ENCODE measurements at regions not wholly inside any gene's neighbourhood (a gene's known extent, or its start where the extent isn't known, plus 50 kb on each side); places are given as distances from the start of the nearest gene placed in this dataset.

GRCh38 chr5:17056141-17056631 is 120.1 kb upstream of the MYO10 start:
- TF ChIP-seq CTCF (IDR thresholded peaks at IDR 0.05; ENCODE audit: low read length) (no peak), EZH2phosphoT487 (IDR thresholded peaks at IDR 0.05; ENCODE audit: low read length) (no peak)
